ENCODE measurements at regions not wholly inside any gene's neighbourhood (a gene's known extent, or its start where the extent isn't known, plus 50 kb on each side); places are given as distances from the start of the nearest gene placed in this dataset.

DNA sequence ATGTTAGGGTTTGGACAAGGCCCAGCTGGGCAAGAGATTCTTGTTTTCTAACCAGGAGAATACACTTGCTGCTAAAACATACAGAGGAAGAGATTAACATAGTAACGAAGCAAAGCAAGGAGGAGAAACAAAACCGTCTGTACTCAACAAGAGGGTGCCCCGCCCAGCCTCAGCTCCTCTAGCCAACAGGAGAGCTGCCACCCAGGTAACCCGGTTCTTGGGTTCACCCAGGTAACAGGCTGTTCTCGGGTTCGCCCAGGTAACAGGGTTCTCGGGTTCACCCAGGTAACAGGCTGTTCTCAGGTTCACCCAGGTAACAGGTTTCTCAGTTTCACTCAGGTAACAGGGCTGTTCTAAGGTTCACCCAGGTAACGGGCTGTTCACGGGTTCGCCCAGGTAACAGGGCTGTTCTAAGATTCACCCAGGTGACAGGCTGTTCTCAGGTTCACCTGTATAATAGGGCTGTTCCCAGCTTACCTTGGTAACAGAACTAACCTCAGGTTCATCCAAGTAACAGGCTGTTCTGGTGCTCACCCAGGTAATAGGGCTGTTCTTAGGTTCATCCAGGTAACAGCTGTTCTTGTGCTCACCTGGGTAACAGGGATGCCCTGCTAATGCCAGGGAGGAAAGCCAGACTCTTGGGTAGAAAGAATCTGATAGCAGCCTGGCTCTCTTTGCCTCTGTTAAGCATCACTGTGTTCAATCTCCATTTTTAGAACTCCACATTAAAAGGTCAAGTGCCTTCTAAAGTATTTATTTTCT is 271.6 kb downstream of the SYK start:
- peak; percentile 22 for DNase-seq

GRCh38 chr9:91073811-91074771 is 272.5 kb downstream of the SYK start:
- DNase-seq = no peak

DNA sequence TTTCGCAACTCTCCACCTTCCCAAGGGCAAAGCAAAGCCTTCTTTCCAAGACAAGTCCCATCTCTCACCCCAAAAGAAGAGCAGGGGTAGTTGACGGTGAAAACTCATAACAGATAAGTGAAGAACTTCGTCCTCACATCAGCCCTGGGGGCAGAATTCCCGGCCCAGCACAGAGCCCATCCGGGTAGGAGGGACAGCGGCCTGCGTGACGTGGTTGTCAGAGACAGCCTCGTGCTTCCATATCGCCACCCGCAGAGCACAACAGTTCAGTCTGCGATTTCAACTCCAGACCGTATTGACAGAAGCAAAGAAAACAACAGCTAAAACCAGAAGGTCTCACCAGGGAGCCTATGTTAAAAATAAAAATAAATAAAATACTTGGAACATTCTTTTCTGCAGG is 273.2 kb downstream of the SYK start:
- no peak for DNase-seq

- DNase-seq = no peak
Observed at GRCh38 chr9:91075279-91075678, 273.7 kb downstream of the SYK start.

DNA sequence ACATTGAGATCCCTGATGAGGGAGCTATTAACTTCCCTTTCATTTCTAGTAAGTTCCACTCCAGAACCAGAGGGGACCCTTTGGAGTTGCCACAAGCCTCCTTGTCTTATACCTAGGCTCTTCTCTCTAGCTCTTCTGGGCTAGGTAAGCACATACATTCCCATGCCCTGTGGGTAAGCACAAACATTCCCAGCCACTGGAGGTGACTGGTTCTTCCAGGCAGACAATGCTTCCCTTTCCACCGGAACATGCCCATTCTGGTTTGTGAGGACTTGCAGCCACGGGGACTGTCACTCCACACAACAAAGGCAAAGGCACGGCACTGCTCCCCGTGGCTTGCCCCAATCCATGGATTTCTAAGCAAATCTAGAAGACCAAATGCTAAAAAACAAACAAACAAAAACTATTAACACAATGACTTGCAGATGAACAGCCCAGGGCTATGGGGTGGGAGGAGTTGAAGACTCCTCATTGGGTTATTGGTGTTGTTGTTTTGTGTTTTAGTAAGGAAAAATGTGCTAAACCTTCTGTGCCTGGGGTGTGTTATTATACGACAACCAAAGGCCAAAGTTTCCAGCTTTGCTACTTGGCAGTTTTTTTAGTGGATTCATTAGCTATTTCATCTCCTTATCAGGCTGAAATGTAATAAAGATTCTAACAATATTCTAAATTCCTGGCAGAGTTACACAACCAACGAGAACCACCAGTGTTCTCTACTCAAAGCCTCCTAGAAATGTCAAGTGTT is 276.2 kb downstream of the SYK start:
- DNase-seq = no peak

DNA sequence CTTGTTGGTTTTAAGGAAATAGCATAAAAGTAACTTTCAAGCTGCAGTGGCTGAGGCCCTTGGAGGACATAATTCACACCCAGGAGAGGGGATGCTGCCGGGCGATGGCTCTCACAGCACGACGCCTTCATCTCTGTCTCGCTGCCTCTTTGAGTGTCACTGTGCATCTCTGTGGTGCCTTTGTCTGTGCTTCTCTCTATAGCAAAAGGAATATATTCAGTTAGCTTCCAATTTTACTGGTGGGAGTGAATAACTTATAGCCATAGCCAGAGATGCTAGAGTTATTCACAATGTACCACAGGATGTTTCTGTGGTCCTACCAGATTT is 276.7 kb downstream of the SYK start:
- DNase-seq = no peak

DNA sequence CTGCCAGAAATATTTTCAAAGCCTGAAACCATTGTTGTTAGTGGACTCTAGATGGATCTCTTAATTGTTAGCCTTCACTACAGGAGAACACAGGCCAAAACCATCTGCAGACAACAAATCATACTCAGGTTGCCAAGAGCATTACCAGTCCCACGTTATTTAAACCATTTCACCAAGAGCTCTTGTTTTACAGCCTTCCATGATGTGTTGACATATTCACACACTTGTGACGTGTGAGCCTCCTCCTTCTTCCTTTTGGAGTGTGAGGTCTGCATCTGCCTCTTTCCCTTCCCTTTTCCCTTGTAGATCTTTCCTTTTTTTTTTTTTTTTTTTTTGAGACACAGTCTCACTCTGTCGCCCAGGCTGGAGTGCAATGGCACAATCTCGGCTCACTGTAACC is 279.0 kb downstream of the AUH start:
- DNase-seq = no peak

DNA sequence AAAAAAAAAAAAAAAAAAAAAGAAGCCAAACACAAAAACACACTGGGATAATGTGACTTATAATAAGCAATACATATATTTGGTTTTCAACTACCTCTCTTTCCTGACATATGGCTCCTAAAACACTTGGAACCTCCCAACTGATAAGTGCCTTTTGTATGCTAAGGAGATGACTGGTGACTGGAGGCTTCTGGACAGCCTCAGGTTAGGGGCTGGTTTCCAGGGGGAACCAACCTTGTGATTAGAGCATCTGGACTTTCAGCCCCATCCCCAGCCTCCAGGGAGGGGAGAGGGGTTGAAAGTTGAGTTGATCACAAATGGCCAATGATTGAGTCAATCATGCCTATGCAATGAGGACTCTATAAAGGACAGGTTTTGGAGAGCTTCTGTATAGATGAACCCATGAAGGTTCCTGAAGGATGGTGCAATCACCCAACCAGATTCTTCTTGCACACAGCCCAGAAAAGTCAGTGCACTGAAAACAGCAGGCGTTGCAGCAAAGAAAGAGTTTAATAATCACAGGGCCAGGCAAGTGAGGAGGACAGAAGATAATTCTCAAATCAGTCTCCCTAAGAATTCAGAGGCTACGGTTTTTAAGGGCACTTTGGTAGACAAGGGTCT is 276.7 kb downstream of the AUH start:
- DNase-seq = no peak

DNA sequence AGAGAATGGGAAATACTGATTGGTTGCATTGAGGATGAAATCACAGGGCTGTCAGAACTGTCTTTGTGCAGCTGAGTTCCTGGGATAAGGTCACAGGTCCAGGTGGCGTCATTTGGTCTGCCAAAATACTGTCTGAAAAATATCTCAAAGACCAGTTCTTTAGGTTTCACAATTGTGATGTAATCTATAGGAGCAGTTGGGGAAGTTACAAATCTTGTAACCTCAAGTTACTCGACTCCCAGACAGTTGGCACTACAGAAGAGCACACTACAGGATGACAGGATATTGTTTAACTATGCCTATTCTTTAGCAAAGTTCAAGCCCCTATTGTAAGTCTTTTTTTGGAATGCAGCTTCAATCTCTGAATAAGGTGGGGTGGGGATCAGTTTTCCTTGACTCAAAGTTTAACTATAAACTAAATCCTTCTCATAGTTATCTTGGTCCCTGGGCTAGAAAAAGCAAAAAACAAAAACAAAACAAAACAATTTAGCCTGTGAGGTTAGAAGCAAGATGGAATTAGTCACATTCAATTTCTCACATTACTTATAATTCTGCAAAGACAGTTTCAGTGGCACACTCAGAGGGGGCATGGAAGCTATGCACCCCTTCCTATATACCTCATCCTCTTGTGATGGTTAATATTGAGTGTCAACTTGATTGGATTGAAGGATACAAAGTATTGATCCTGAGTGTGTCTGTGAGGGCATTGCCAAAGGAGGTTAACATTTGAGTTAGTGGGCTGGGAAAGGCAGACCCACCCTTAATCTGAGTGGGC is 276.0 kb downstream of the AUH start:
- no peak for DNase-seq

GRCh38 chr9:91086657-91087461 is 274.9 kb downstream of the AUH start:
- DNase-seq = no peak

DNA sequence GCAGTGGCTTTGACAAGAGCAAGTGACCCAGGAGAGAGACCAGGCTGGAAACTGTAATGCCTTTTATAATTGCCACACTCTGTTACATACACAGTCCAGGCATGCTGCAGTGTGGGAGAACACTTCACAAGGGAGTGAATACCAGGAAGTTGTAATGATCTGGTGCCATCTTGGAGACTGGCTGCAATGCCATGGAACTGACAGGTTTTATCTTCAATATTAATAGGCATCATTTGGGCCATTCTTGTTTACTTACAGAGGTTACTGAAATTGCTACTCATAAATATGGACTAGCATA is 274.3 kb downstream of the AUH start:
- no peak for DNase-seq

- DNase-seq = peak; percentile 28
Observed at GRCh38 chr9:91089405-91090129, 272.2 kb downstream of the AUH start.

DNA sequence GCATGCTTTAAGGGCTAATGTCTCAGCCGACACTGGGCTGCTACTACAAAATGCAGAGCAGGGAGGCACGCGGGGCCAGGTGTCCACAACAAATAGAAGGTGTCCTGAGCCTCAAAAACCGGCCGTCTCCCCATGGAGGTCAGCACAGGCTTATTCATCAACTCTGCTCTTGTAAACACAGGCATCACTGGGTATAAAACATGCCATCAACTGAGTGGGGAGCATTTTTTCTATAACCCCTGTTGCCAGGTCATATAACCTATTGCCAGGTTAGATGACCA is 271.6 kb downstream of the AUH start:
- DNase-seq = no peak

- no peak for DNase-seq
Observed at GRCh38 chr9:91092214-91092613, 269.5 kb downstream of the AUH start.

GRCh38 chr9:91094324-91095088 is 267.2 kb downstream of the AUH start:
- DNase-seq = no peak

DNA sequence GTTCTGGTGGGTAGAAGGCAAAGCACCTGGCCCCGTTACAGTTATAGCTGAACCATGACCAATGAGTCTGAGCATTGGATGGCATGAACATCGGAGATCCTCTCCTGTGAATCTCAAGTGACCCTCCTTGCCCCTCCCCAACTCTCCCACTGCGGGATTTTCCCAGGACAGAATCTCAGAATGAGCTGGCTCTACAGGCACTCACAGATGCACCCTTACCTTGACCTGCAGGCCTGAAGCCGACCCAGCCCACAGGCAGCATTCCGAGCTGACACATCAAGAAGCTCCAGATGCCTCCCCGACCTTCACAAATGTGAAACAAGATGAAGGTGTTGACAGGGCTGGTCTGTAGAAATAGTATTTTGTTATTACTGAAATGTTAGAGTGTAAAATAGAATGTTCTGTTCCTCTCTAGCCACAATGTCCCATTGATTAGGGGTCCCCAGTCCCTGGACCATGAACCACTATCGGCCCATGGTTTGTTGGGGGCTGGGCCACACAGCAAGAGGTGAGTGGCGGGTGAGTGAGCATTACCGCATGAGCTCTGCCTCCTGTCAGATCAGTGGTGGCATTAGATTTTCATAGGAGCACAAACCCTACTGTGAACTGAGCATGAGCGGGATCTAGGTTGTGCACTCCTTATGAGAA is 263.4 kb downstream of the AUH start:
- no peak for DNase-seq

- no peak for DNase-seq
Observed at GRCh38 chr9:91099436-91099835, 262.3 kb downstream of the AUH start.

GRCh38 chr9:91100878-91101450 is 260.8 kb downstream of the AUH start:
- no peak for DNase-seq

DNA sequence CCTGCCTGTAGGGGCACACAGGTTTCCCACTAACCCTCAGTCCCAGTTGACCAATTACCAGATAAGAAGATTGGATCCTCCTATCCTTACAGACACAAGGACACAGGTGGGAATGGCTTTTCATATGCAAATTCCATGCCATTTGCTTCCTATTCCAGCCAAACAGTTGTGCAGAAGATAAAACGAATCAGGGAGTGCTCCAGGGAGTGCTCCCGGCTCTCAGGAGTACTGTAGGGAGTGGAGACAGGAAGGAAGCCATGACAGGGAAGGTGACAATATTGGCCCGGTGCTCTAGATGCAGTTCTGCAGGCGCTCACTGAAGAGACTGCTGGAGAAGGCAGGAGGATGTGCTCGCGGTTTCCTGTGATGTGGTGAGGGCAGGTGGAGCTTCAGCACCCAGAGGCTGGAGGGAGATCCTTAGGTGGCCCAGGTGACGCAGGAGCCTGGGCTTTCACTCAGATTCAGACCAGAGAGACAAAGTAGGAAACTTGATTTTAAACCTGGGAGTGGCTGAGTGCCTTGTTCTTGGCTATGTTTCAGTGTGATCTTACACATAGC is 260.0 kb downstream of the AUH start:
- DNase-seq = peak; percentile 33

Measured in DMS53 (cell line).